GM06990 (cell line): ENCODE measurements at regions not wholly inside any gene's neighbourhood (a gene's known extent, or its start where the extent isn't known, plus 50 kb on each side); places are given as distances from the start of the nearest gene placed in this dataset.

ENCODE experiments used
- DNase-seq: peaks from one replicate; pipeline ENCODE4 v3.0.0-alpha.2; 2011; ENCODE audit not compliant: insufficient read length; ENCODE audit errors: extremely low read depth
- H3K27me3 ChIP-seq: replicated peaks from 2 replicates; pipeline ENCODE4 v1.6.0; 2011; ENCODE audit warnings: low read length; ENCODE audit not compliant: control insufficient read depth, insufficient read depth
- H3K36me3 ChIP-seq: 2 replicates; pipeline ENCODE4 v1.5.1; 2011; ENCODE audit warnings: low read length; ENCODE audit not compliant: control insufficient read depth, insufficient read depth
- H3K4me3 ChIP-seq: replicated peaks from 2 replicates; pipeline ENCODE4 v1.5.1; 2011; ENCODE audit warnings: low read depth, mild to moderate bottlenecking, control low read depth, low read length
- TF ChIP-seq, protein P1 (sequence below): IDR thresholded peaks from 2 replicates; pipeline ENCODE4 v1.5.1; 2011; ENCODE audit warnings: low read length, control low read depth, mild to moderate bottlenecking, inconsistent platforms; ENCODE audit not compliant: insufficient read depth, poor library complexity, severe bottlenecking

- no peak for DNase-seq
- H3K36me3 ChIP-seq = no peaks in the 10 kb centered on the region
- H3K27me3 ChIP-seq = no peaks in the 10 kb centered on the region; the same call in 1 of the 2 replicates
- TF ChIP-seq, protein P1, sequence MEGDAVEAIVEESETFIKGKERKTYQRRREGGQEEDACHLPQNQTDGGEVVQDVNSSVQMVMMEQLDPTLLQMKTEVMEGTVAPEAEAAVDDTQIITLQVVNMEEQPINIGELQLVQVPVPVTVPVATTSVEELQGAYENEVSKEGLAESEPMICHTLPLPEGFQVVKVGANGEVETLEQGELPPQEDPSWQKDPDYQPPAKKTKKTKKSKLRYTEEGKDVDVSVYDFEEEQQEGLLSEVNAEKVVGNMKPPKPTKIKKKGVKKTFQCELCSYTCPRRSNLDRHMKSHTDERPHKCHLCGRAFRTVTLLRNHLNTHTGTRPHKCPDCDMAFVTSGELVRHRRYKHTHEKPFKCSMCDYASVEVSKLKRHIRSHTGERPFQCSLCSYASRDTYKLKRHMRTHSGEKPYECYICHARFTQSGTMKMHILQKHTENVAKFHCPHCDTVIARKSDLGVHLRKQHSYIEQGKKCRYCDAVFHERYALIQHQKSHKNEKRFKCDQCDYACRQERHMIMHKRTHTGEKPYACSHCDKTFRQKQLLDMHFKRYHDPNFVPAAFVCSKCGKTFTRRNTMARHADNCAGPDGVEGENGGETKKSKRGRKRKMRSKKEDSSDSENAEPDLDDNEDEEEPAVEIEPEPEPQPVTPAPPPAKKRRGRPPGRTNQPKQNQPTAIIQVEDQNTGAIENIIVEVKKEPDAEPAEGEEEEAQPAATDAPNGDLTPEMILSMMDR = no peak
- H3K4me3 ChIP-seq = no peak overlapping the region
Measured at GRCh38 chr13:27006519-27007161, 165.0 kb downstream of the USP12 start.

GRCh38 chr13:27005976-27006518 lies 165.6 kb downstream of the USP12 start:
- Histone ChIP-seq H3K27me3 (no peaks in the 10 kb centered on the region), H3K4me3 (no peak overlapping the region), H3K36me3 (no peaks in the 10 kb centered on the region)
- TF ChIP-seq, protein P1 = no peak
- DNase-seq = no peak

DNA sequence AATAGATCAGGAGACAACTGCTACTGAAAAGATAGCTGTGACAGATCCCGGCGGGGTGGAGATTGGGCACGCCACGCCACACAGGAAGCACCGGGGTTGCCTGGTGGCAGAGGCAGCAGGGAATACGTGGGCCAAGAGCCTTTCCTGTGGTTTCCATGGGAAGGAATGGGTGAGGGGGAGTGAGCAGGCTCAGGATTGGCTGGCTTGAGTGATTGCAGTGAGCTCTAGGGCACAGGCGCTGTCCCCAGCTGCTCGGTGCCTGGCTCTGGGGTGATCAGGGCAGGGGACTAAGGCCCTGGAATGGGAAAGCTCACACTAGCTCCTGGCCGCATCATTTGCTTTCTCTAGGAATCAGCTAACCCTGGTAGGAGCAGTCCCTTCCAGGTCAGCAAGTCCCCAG lies 166.1 kb downstream of the USP12 start:
- no peak for DNase-seq
- Histone ChIP-seq H3K27me3 (no peaks in the 10 kb centered on the region), H3K4me3 (no peak overlapping the region), H3K36me3 (no peaks in the 10 kb centered on the region)
- TF ChIP-seq, protein P1 = no peak

GRCh38 chr13:27004866-27005265 lies 166.7 kb downstream of the USP12 start:
- TF ChIP-seq, protein P1 = no peak
- no peak for DNase-seq
- H3K4me3 ChIP-seq = no peak overlapping the region
- H3K27me3 ChIP-seq = no peaks in the 10 kb centered on the region
- no peaks in the 10 kb centered on the region for H3K36me3 ChIP-seq

DNA sequence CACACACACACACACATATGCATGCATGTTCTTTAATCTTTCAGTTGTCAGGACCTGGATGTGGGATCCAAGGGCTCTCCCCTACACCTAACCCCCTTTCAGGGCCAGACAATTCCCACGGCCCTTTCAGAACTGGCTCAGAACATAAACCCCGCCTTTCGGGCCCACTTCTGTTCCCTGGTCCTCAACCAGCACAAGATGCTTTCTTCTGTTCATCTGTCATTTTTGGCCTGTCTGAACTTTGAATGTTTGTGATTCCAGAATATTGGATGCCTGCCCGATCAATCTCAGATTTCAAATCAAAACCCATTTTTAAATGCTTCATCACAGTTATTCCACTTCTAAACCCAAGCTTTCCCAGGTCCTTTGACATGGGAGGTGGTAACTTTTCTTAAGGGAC lies 167.3 kb downstream of the USP12 start:
- no peaks in the 10 kb centered on the region for H3K27me3 ChIP-seq
- no peaks in the 10 kb centered on the region for H3K36me3 ChIP-seq
- TF ChIP-seq, protein P1 = no peak
- no peak for DNase-seq
- no peak overlapping the region for H3K4me3 ChIP-seq
